ENCODE measurements at regions not wholly inside any gene's neighbourhood (a gene's known extent, or its start where the extent isn't known, plus 50 kb on each side); places are given as distances from the start of the nearest gene placed in this dataset.

DNA sequence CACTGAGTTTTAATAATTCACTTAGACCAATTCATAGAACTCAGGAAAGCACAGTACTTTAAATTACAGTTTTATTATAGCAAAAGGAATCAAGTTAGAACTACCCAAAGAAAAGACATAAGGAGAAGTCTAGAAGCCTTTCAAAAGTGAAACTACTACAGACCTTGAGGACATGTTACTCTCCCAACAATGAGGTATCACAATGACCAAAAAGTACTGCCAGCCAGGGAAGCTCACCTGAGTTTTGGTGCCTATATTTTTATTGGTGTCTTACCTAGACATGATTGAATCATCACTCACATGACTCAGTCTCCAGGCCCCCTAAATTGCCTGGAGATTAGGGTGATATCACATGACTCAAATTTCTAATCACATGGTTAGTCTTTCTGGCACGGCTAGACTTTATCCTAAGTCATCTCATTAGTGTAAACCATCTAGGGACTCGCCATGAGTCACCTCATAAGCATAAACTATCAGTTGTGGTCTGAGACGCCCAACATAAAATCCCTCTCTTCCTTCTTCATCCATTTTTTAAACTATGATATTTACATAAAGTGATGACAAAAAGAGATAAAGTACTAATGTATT lies 372.3 kb downstream of the TMA16 start:
- Histone ChIP-seq H3K36me3 (ENCODE audit: control insufficient read depth, insufficient read depth, low read length) (no peaks in the 10 kb centered on the region), H3K27me3 (replicated peaks; ENCODE audit: control insufficient read depth, insufficient read depth, low read length) (no peaks in the 10 kb centered on the region), H3K4me3 (replicated peaks; ENCODE audit: low read depth, low read length) (no peak overlapping the region)
- DNase-seq (ENCODE audit: extremely low read depth, insufficient read length): no peak
- TF ChIP-seq, protein P1, sequence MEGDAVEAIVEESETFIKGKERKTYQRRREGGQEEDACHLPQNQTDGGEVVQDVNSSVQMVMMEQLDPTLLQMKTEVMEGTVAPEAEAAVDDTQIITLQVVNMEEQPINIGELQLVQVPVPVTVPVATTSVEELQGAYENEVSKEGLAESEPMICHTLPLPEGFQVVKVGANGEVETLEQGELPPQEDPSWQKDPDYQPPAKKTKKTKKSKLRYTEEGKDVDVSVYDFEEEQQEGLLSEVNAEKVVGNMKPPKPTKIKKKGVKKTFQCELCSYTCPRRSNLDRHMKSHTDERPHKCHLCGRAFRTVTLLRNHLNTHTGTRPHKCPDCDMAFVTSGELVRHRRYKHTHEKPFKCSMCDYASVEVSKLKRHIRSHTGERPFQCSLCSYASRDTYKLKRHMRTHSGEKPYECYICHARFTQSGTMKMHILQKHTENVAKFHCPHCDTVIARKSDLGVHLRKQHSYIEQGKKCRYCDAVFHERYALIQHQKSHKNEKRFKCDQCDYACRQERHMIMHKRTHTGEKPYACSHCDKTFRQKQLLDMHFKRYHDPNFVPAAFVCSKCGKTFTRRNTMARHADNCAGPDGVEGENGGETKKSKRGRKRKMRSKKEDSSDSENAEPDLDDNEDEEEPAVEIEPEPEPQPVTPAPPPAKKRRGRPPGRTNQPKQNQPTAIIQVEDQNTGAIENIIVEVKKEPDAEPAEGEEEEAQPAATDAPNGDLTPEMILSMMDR (IDR thresholded peaks at IDR 0.05; ENCODE audit: insufficient read depth, low read length, poor library complexity, severe bottlenecking): no peak

DNA sequence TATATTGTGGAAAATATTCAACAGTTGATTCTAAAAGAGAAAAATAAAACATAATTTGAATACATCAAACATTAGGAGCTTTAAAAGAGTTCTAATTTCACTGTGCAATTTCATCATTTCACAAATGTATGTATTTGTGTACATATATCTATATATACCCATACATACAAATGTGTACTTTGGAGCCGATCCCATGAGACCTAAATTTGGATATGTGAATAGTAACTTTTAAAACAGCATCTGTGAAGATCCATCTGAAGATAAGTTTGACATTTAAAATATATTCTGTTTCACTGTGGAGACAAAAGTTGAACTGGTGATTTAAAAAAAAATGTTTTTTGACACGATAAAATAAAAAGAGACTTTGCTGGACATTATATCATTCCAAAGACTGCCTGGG lies 374.0 kb downstream of the TMA16 start:
- Histone ChIP-seq H3K4me3 (replicated peaks; ENCODE audit: low read depth, low read length) (no peak overlapping the region), H3K27me3 (replicated peaks; ENCODE audit: control insufficient read depth, insufficient read depth, low read length) (no peaks in the 10 kb centered on the region), H3K36me3 (ENCODE audit: control insufficient read depth, insufficient read depth, low read length) (no peaks in the 10 kb centered on the region)
- TF ChIP-seq, protein P1 (IDR thresholded peaks at IDR 0.05; ENCODE audit: insufficient read depth, low read length, poor library complexity, severe bottlenecking): no peak
- no peak for DNase-seq (ENCODE audit: extremely low read depth, insufficient read length)

DNA sequence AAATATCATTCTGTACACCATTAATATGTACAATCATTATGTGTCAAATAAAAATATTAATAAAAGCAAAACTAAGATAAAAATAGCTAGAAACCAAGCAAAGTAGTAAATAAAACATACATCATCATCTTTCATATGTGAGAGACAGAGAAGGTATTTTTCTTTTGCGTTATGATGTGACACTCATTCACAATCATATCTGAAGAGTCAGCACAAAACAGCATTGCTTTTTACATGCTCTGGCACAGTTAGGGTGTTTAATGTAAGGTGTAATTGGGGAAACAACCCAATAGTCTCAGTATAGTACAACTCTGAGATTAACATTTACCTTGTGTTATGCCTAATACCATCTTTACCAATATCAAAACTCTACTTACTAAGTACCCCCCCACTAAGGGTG lies 376.6 kb downstream of the TMA16 start:
- TF ChIP-seq, protein P1 (IDR thresholded peaks at IDR 0.05; ENCODE audit: insufficient read depth, low read length, poor library complexity, severe bottlenecking): no peak
- H3K4me3 ChIP-seq (replicated peaks; ENCODE audit: low read depth, low read length): no peak overlapping the region
- H3K36me3 ChIP-seq (ENCODE audit: control insufficient read depth, insufficient read depth, low read length): no peaks in the 10 kb centered on the region
- DNase-seq (ENCODE audit: extremely low read depth, insufficient read length): no peak
- H3K27me3 ChIP-seq (replicated peaks; ENCODE audit: control insufficient read depth, insufficient read depth, low read length): no peaks in the 10 kb centered on the region

DNA sequence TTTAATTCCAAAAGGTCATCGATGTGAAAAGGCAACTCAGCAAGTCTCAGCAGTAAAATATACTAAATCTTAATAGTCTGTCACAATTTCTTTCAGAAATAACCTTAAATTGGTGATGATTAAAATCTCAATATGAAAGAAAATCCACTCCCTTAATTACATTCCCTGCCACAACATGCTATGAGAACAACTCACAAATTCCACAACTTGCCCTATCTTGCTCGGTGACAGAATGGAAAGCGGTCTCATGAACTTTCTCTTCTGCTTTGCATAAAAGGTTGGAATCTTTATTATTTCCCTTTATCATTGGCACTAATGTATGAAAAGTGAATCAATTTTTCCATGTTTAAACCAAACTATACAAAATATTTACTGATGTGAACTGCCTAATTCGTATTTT lies 380.8 kb downstream of the TMA16 start:
- DNase-seq (ENCODE audit: extremely low read depth, insufficient read length): no peak
- Histone ChIP-seq H3K36me3 (ENCODE audit: control insufficient read depth, insufficient read depth, low read length) (no peaks in the 10 kb centered on the region), H3K27me3 (replicated peaks; ENCODE audit: control insufficient read depth, insufficient read depth, low read length) (no peaks in the 10 kb centered on the region), H3K4me3 (replicated peaks; ENCODE audit: low read depth, low read length) (no peak overlapping the region)
- TF ChIP-seq, protein P1 (IDR thresholded peaks at IDR 0.05; ENCODE audit: insufficient read depth, low read length, poor library complexity, severe bottlenecking): no peak

DNA sequence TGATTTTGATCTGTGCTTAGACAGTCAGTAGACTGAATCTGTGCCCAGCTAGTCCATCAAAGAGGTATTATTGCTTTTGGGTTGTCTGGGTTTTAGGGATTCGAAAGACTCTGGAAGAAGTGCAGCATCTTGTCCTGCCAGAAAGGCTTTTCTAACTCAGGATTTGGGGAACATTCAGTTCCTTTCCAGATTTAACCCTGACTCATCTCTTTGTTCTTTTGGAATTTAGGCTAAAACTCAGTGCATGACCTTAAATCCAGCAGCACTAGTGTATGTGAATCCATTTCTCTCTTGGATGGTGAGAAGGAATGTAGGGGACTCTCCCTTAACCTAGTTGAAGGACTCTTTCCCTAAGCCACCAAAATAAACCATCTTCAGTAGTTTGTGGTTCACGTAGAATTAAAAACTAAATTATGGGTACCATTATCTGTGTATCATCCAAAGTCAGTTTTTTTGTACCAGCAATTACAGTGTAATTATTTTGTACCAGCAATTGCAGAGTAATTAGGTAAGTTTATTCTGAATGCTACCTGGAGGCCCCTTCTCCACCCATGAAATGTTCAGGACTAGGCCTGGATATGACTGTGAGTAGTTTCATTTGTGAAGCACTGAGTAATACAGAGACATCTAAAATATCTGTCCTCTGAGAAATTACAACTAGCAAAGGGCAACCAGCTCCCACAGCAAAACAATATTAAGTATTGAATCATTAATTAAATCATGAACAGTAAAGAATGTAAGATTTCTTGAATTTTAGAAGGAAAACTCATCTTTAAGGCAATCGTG lies 384.0 kb downstream of the TMA16 start:
- Histone ChIP-seq H3K4me3 (replicated peaks; ENCODE audit: low read depth, low read length) (no peak overlapping the region), H3K27me3 (replicated peaks; ENCODE audit: control insufficient read depth, insufficient read depth, low read length) (no peaks in the 10 kb centered on the region), H3K36me3 (ENCODE audit: control insufficient read depth, insufficient read depth, low read length) (no peaks in the 10 kb centered on the region)
- TF ChIP-seq, protein P1 (IDR thresholded peaks at IDR 0.05; ENCODE audit: insufficient read depth, low read length, poor library complexity, severe bottlenecking): no peak
- no peak for DNase-seq (ENCODE audit: extremely low read depth, insufficient read length)

Measured in GM06990 (cell line).